DND-41 (cell line): ENCODE measurements at regions not wholly inside any gene's neighbourhood (a gene's known extent, or its start where the extent isn't known, plus 50 kb on each side); places are given as distances from the start of the nearest gene placed in this dataset.
"Not testable (repeated sequence)": the region's sequence is repeated elsewhere in the genome, so short reads cannot be mapped to it uniquely, and the experiment has no call there.

Experiments
- ATAC-seq: fragments of 200-7000 bp; cut with Tn5 transposase; 3 replicates; pipeline ENCODE4 v1.9.1; 2021; ENCODE audit warnings: low read depth; ENCODE audit not compliant: insufficient read depth
- DNase-seq: peaks from one replicate; pipeline ENCODE4 v3.0.0-alpha.2; 2020
- H2AFZ ChIP-seq: 2 replicates; pipeline ENCODE4 v1.6.0; 2012; ENCODE audit warnings: low read depth, low read length
- H3K27ac ChIP-seq: 2 replicates; pipeline ENCODE4 v1.5.1; 2012; ENCODE audit warnings: low read length, inconsistent platforms
- H3K27me3 ChIP-seq: fragments of 200-600 bp; sonication (generic); 2 replicates; pipeline ENCODE4 v1.6.0; 2012; ENCODE audit warnings: low read length, mild to moderate bottlenecking, inconsistent platforms; ENCODE audit not compliant: insufficient read depth, poor library complexity
- H3K36me3 ChIP-seq: 2 replicates; pipeline ENCODE4 v1.5.1; 2012; ENCODE audit warnings: low read length, inconsistent platforms; ENCODE audit not compliant: insufficient read depth
- H3K4me1 ChIP-seq: 2 replicates; pipeline ENCODE4 v1.5.1; 2012; ENCODE audit warnings: mild to moderate bottlenecking, low read length; ENCODE audit not compliant: insufficient read depth
- H3K4me2 ChIP-seq: 2 replicates; pipeline ENCODE4 v1.6.0; 2012; ENCODE audit warnings: mild to moderate bottlenecking, moderate library complexity, low read length, inconsistent platforms; ENCODE audit not compliant: insufficient read depth
- H3K4me3 ChIP-seq, 2 experiments: fragments of 200-600 bp in 1 of 2; shearing (Covaris generic) in 1 of 2; 2 replicates each; pipeline ENCODE4 v1.5.1; 2012 to 2016; ENCODE audit warnings: inconsistent platforms in 2 of 2, low read length in 2 of 2, mild to moderate bottlenecking in 2 of 2, low read depth in 1 of 2, moderate library complexity in 1 of 2
- H3K79me2 ChIP-seq: 2 replicates; pipeline ENCODE4 v1.6.0; 2012; ENCODE audit warnings: low read length, inconsistent platforms; ENCODE audit not compliant: insufficient read depth
- H3K9ac ChIP-seq: 2 replicates; pipeline ENCODE4 v1.6.0; 2012; ENCODE audit warnings: low read depth, mild to moderate bottlenecking, inconsistent platforms, low read length, moderate library complexity
- H3K9me3 ChIP-seq: 2 replicates; pipeline ENCODE4 v1.5.1; 2012; ENCODE audit warnings: low read length, moderate library complexity, mild to moderate bottlenecking, inconsistent platforms; ENCODE audit not compliant: insufficient read depth, severe bottlenecking
- H4K20me1 ChIP-seq: 2 replicates; pipeline ENCODE4 v1.6.0; 2012; ENCODE audit warnings: low read length; ENCODE audit not compliant: insufficient read depth
- EZH2 ChIP-seq: IDR thresholded peaks from 3 replicates; pipeline ENCODE4 v1.6.1; 2012; ENCODE audit warnings: borderline replicate concordance, low read depth, mild to moderate bottlenecking, moderate library complexity, low read length, inconsistent platforms; ENCODE audit not compliant: severe bottlenecking
- TF ChIP-seq, protein P1 (sequence below): IDR thresholded peaks from 2 replicates; pipeline ENCODE4 v1.5.1; 2012; ENCODE audit warnings: borderline replicate concordance, low read length, moderate library complexity, mild to moderate bottlenecking; ENCODE audit not compliant: poor library complexity, severe bottlenecking; ENCODE audit errors: extremely low read depth

DNA sequence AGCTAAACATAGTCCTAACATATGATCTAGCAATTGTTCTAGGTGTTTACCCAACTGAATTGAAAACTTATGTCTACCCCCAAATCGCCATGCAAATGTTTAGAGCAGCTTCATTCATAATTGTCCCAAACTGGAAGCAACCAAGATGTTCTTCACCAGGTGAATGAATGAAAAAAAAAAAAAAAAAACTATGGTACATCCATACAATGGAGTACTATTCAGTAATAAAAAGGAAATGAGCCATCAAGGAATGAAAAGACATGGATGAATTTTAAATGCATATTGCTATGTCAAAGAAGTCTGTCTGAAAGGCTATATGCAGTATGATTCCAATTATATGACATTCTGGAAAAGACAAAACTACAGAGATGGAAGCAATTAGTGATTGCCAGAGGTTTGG, 98.6 kb upstream of the ITPRID2 start:
- no peak overlapping the region for H3K9ac ChIP-seq
- ATAC-seq (no peak), DNase-seq (no peak)
- no peak overlapping the region for H3K4me3 ChIP-seq
- no peaks in the 10 kb centered on the region for H3K9me3 ChIP-seq
- peaks cover 36% of the 10 kb centered on the region for H3K4me1 ChIP-seq
- TF ChIP-seq, protein P1, sequence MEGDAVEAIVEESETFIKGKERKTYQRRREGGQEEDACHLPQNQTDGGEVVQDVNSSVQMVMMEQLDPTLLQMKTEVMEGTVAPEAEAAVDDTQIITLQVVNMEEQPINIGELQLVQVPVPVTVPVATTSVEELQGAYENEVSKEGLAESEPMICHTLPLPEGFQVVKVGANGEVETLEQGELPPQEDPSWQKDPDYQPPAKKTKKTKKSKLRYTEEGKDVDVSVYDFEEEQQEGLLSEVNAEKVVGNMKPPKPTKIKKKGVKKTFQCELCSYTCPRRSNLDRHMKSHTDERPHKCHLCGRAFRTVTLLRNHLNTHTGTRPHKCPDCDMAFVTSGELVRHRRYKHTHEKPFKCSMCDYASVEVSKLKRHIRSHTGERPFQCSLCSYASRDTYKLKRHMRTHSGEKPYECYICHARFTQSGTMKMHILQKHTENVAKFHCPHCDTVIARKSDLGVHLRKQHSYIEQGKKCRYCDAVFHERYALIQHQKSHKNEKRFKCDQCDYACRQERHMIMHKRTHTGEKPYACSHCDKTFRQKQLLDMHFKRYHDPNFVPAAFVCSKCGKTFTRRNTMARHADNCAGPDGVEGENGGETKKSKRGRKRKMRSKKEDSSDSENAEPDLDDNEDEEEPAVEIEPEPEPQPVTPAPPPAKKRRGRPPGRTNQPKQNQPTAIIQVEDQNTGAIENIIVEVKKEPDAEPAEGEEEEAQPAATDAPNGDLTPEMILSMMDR = no peak
- TF ChIP-seq EZH2 = no peak
- H3K27me3 ChIP-seq = no peaks in the 10 kb centered on the region
- H3K4me2 ChIP-seq = no peak overlapping the region
- H4K20me1 ChIP-seq = no peaks in the 10 kb centered on the region
- no peaks in the 10 kb centered on the region for H3K36me3 ChIP-seq
- no peak overlapping the region for H3K27ac ChIP-seq
- no peak overlapping the region for H2AFZ ChIP-seq
- no peaks in the 10 kb centered on the region for H3K79me2 ChIP-seq

DNA sequence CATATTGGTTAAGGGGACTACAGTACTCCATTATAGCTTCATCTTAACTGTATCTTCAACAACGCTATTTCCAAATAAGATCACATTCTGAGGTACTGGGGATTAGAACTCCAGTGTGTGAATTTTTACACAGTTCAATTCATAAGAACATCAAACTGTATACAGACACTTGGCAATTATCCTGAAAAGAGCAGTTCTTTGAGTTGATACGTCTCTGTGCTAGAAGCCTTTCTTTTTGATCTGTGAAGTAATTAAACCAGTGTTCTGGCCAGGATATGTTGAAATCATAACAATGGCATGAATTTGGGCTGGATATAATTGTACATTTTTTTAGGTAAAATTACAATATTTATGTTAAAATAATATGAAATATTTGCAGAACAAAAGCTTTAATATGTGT, 93.5 kb upstream of the ITPRID2 start:
- Histone ChIP-seq H2AFZ (no peak overlapping the region), H3K9ac (no peak overlapping the region), H3K36me3 (no peaks in the 10 kb centered on the region), H3K79me2 (no peaks in the 10 kb centered on the region), H3K4me2 (no peak overlapping the region), H4K20me1 (no peaks in the 10 kb centered on the region), H3K4me3 (no peak overlapping the region), H3K9me3 (no peaks in the 10 kb centered on the region), H3K27ac (no peak overlapping the region), H3K27me3 (no peaks in the 10 kb centered on the region), H3K4me1 (no peaks in the 10 kb centered on the region)
- no peak for DNase-seq
- TF ChIP-seq, protein P1 = no peak
- TF ChIP-seq EZH2 = no peak
- no peak for ATAC-seq

DNA sequence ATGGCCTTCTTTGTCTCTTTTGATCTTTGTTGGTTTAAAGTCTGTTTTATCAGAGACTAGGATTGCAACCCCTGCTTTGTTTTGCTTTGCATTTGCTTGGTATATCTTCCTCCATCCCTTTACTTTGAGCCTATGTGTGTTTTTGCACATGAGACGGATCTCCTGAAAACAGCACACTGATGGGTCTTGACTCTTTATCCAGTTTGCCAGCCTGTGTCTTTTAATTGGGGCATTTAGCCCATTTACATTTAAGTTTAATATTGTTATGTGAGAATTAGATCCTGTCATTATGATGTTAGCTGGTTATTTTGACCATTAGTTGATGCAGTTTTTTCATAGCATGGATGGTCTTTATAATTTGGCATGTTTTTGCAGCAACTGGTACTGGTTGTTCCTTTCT, 89.2 kb upstream of the ITPRID2 start:
- H3K36me3 ChIP-seq, H3K4me2 ChIP-seq, H3K27ac ChIP-seq, DNase-seq, H2AFZ ChIP-seq, H3K79me2 ChIP-seq, H3K9me3 ChIP-seq, H3K9ac ChIP-seq, H3K4me3 ChIP-seq, ATAC-seq, H4K20me1 ChIP-seq, H3K27me3 ChIP-seq: not testable (repeated sequence)
- peaks cover 14% of the 10 kb centered on the region for H3K4me1 ChIP-seq

DNA sequence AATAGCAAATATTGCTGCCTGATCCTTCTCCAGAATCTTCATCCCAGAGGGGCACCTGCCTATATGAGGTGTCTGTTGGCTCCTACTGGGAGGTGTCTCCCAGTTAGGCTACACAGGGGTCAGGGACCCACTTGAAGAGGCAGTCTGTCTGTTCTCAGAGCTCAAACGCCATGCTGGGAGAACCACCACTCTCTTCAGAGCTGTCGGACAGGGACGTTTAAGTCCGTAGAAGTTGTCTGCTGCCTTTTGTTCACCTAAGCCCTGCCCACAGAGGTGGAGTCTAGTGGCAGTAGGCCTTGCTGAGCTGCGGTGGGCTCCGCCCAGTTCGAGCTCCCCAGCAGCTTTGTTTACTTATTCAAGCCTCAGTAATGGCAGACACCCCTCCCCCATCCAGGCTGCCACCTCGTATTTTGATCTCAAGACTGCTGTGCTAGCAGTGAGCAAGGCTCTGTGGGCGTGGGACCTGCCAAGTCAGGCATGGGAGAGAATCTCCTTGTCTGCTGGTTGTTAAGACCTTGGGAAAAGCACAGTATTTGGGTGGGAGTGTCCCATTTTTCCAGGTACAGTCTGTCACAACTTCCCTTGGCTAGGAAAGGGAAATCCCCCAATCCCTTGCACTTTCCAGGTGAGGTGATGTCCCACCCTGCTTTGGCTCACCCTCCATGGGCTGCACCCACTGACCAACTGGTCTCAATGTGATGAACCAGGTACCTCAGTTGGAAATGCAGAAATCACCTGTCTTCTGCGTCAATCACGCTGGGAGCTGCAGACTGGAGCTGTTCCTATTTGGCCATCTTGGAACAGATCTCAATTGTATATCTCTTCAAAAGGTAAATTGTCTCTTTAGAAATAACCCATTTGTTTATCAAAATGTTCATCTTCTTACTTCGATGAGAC, 87.4 kb upstream of the ITPRID2 start:
- DNase-seq, H3K27me3 ChIP-seq, H2AFZ ChIP-seq, H3K9ac ChIP-seq, H3K79me2 ChIP-seq, ATAC-seq, H3K27ac ChIP-seq, H4K20me1 ChIP-seq, H3K36me3 ChIP-seq, H3K9me3 ChIP-seq, H3K4me2 ChIP-seq, H3K4me3 ChIP-seq: not testable (repeated sequence)
- H3K4me1 ChIP-seq = peaks cover 14% of the 10 kb centered on the region
